Keratinocyte (primary cell): ENCODE measurements at regions not wholly inside any gene's neighbourhood (a gene's known extent, or its start where the extent isn't known, plus 50 kb on each side); places are given as distances from the start of the nearest gene placed in this dataset.
A peak's percentile ranks its signal among the peaks of the same experiment; 100 is the strongest.

Experiments used
- DNase-seq: peaks from one replicate; pipeline ENCODE4 v3.0.0-alpha.2; 2011; ENCODE audit warnings: low read depth, missing footprints, low spot score
- FAIRE-seq: peaks from 2 replicates; lab custom pipeline; 2011; peaks lifted over from hg19 to GRCh38; lab: Jason Lieb, UNC
- H2AFZ ChIP-seq: 2 replicates; pipeline ENCODE4 v1.6.0; 2012; ENCODE audit warnings: low read length, control low read depth, inconsistent platforms; ENCODE audit not compliant: control insufficient read depth
- H3K27ac ChIP-seq: 2 replicates; pipeline ENCODE4 v1.5.1; 2011; ENCODE audit warnings: low read length; ENCODE audit not compliant: control insufficient read depth, insufficient read depth
- H3K27me3 ChIP-seq: 3 replicates; pipeline ENCODE4 v1.6.0; 2011; ENCODE audit warnings: low read length; ENCODE audit not compliant: control insufficient read depth, insufficient read depth; ENCODE audit errors: extremely low read depth
- H3K36me3 ChIP-seq, 2 experiments: 2 replicates in 1 of 2; 3 replicates in 1 of 2; pipeline ENCODE4 v1.5.1; 2011; ENCODE audit warnings: low read length in 2 of 2, mild to moderate bottlenecking in 1 of 2; ENCODE audit not compliant: control insufficient read depth in 2 of 2, insufficient read depth in 2 of 2; ENCODE audit errors: extremely low read depth in 1 of 2
- H3K4me1 ChIP-seq: 3 replicates; pipeline ENCODE4 v1.5.1; 2011; ENCODE audit warnings: low read length; ENCODE audit not compliant: control insufficient read depth, insufficient read depth; ENCODE audit errors: extremely low read depth
- H3K4me2 ChIP-seq: 3 replicates; pipeline ENCODE4 v1.6.0; 2011; ENCODE audit warnings: low read depth, low read length; ENCODE audit not compliant: control insufficient read depth, insufficient read depth; ENCODE audit errors: extremely low read depth
- H3K4me3 ChIP-seq, 3 experiments: fragments of 200-600 bp in 1 of 3; sonication (generic) in 1 of 3; 2 replicates in 2 of 3; 3 replicates in 1 of 3; pipeline ENCODE4 v1.5.1; 2011 to 2016; ENCODE audit warnings: low read length in 3 of 3, mild to moderate bottlenecking in 3 of 3, control low read depth in 2 of 3, inconsistent platforms in 1 of 3, low read depth in 1 of 3, mixed read lengths in 1 of 3, mixed run types in 1 of 3, moderate library complexity in 1 of 3; ENCODE audit not compliant: control insufficient read depth in 2 of 3, insufficient read depth in 2 of 3; ENCODE audit errors: extremely low read depth in 1 of 3
- H3K79me2 ChIP-seq: 2 replicates; pipeline ENCODE4 v1.6.0; 2012; ENCODE audit warnings: low read length; ENCODE audit not compliant: control insufficient read depth, insufficient read depth
- H3K9ac ChIP-seq: 3 replicates; pipeline ENCODE4 v1.6.0; 2011; ENCODE audit warnings: low read length; ENCODE audit not compliant: control insufficient read depth, insufficient read depth; ENCODE audit errors: extremely low read depth
- H3K9me1 ChIP-seq: 3 replicates; pipeline ENCODE4 v1.6.0; 2011; ENCODE audit warnings: low read length; ENCODE audit not compliant: control insufficient read depth, insufficient read depth; ENCODE audit errors: extremely low read depth
- H3K9me3 ChIP-seq: 2 replicates; pipeline ENCODE4 v1.5.1; 2012; ENCODE audit warnings: low read depth, low read length; ENCODE audit not compliant: control insufficient read depth
- H4K20me1 ChIP-seq: 3 replicates; pipeline ENCODE4 v1.6.0; 2011; ENCODE audit warnings: low read length; ENCODE audit not compliant: control insufficient read depth, insufficient read depth; ENCODE audit errors: extremely low read depth
- CTCF ChIP-seq, 3 experiments: IDR thresholded peaks in 1 of 3; conservative IDR thresholded peaks in 1 of 3; optimal IDR thresholded peaks in 1 of 3; 2 replicates in 2 of 3; 3 replicates in 1 of 3; pipeline versions ENCODE3 to v1.5.1; 2011; ENCODE audit warnings: low read length in 3 of 3, mild to moderate bottlenecking in 3 of 3, moderate library complexity in 2 of 3, control low read depth in 1 of 3, inconsistent platforms in 1 of 3; ENCODE audit not compliant: insufficient read depth in 2 of 3; ENCODE audit errors: extremely low read depth in 1 of 3
- EZH2 ChIP-seq: IDR thresholded peaks from one replicate; pipeline ENCODE4 v1.6.1; 2012; ENCODE audit warnings: inconsistent platforms, mild to moderate bottlenecking, low read length, moderate library complexity
- dilution Hi-C: fragments of 300-500 bp; cut with MboI; formaldehyde crosslinking; loops from one replicate; pipeline ENCODE4 v1.7.0; 2020; ENCODE audit warnings: low sequenced_read_pairs; ENCODE audit not compliant: extremely low pct_ligation_motif_present

- peak overlapping the region; percentile 81 for H2AFZ ChIP-seq
- H3K4me1 ChIP-seq: peaks cover 48% of the 10 kb centered on the region
- no peaks in the 10 kb centered on the region for H3K36me3 ChIP-seq
- H3K4me3 ChIP-seq: no peak overlapping the region
- H3K27me3 ChIP-seq: no peaks in the 10 kb centered on the region
- peak overlapping the region; percentile 19 for H3K4me2 ChIP-seq
- no peaks in the 10 kb centered on the region for H3K9me1 ChIP-seq
- no peaks in the 10 kb centered on the region for H4K20me1 ChIP-seq
- TF ChIP-seq EZH2 (no peak), CTCF (optimal IDR thresholded peaks at IDR 0.05 in 1 of 3, IDR thresholded peaks at IDR 0.05 in 1 of 3, conservative IDR thresholded peaks at IDR 0.05 in 1 of 3; ENCODE audit: extremely low read depth in 1 of 3, insufficient read depth in 2 of 3, low read length in 3 of 3) (no peak)
- no peaks in the 10 kb centered on the region for H3K79me2 ChIP-seq
- peak overlapping the region; percentile 39 for H3K9ac ChIP-seq
- no peaks in the 10 kb centered on the region for H3K9me3 ChIP-seq
- no peak for DNase-seq
- dilution Hi-C loops: no loop called here
- peak; percentile 51 for FAIRE-seq
- H3K27ac ChIP-seq: peak overlapping the region; percentile 79
Observed at GRCh38 chr1:87220993-87221392, 107.7 kb upstream of the LMO4 start.

DNA sequence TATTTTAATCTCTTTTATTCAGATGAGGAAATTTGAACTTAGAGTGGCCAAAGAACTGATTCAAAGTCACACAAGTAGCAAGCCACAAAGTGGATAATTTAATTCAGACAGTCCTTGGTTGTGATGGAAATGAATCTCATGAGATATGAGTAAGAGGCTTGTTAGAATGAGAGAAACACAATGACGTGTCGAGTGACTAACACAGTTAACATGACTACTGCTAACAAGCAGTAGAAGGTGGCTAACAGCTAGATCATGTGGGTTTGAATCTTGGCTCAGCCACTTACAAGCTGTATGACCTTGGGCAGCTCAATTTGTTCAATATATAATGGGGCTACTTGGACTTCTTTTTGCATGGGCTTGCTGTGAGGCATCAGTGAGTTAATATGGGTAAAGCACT, 104.5 kb upstream of the LMO4 start:
- DNase-seq: peak; percentile 91
- H3K79me2 ChIP-seq: no peaks in the 10 kb centered on the region
- TF ChIP-seq EZH2: no peak
- no peak for TF ChIP-seq CTCF (optimal IDR thresholded peaks at IDR 0.05 in 1 of 3, IDR thresholded peaks at IDR 0.05 in 1 of 3, conservative IDR thresholded peaks at IDR 0.05 in 1 of 3; ENCODE audit: extremely low read depth in 1 of 3, insufficient read depth in 2 of 3, low read length in 3 of 3)
- no peak overlapping the region for H3K9ac ChIP-seq
- no peak overlapping the region for H2AFZ ChIP-seq
- no peaks in the 10 kb centered on the region for H3K9me3 ChIP-seq
- FAIRE-seq: peak; percentile 98
- H3K4me1 ChIP-seq: peaks cover 60% of the 10 kb centered on the region
- no peaks in the 10 kb centered on the region for H3K36me3 ChIP-seq
- H3K4me3 ChIP-seq: no peak overlapping the region
- H3K27ac ChIP-seq: peak overlapping the region; percentile 75
- peak overlapping the region; percentile 31 for H3K4me2 ChIP-seq
- H3K9me1 ChIP-seq: no peaks in the 10 kb centered on the region
- no peaks in the 10 kb centered on the region for H3K27me3 ChIP-seq
- dilution Hi-C loops: no loop called here
- H4K20me1 ChIP-seq: no peaks in the 10 kb centered on the region
